GM23338 (cell line): ENCODE measurements at regions not wholly inside any gene's neighbourhood (a gene's known extent, or its start where the extent isn't known, plus 50 kb on each side); places are given as distances from the start of the nearest gene placed in this dataset.

Experiments used
- EZH2 ChIP-seq: fragments of 200-600 bp; sonication (generic); IDR thresholded peaks from one replicate; pipeline ENCODE4 v1.8.0; 2017; ENCODE audit warnings: antibody characterized with exemption, mild to moderate bottlenecking, low read depth; ENCODE audit not compliant: unreplicated experiment
- EZH2phosphoT487 ChIP-seq: fragments of 200-600 bp; sonication (generic); IDR thresholded peaks from one replicate; pipeline ENCODE4 v1.8.1; 2018; ENCODE audit warnings: antibody characterized with exemption; ENCODE audit not compliant: unreplicated experiment
- JUNB ChIP-seq: IDR thresholded peaks from one replicate; pipeline ENCODE4 v1.6.1; 2016; ENCODE audit warnings: antibody characterized with exemption; ENCODE audit not compliant: unreplicated experiment
- POLR2AphosphoS5 ChIP-seq: IDR thresholded peaks from 2 replicates; pipeline ENCODE4 v1.6.1; 2016; ENCODE audit warnings: antibody characterized with exemption, low read depth
- TF ChIP-seq, protein P1 (sequence below), 2 experiments: fragments of 200-600 bp in 1 of 2; sonication (generic) in 1 of 2; conservative IDR thresholded peaks; 2 replicates each; pipeline versions ENCODE4 v1.5.1 to v1.6.1; 2016 to 2017; ENCODE audit warnings: antibody characterized with exemption in 2 of 2, low read depth in 2 of 2, mild to moderate bottlenecking in 2 of 2, moderate library complexity in 1 of 2
- TF ChIP-seq, protein P2 (sequence below): IDR thresholded peaks from one replicate; pipeline ENCODE4 v1.6.1; 2018; ENCODE audit warnings: antibody characterized with exemption; ENCODE audit not compliant: unreplicated experiment

DNA sequence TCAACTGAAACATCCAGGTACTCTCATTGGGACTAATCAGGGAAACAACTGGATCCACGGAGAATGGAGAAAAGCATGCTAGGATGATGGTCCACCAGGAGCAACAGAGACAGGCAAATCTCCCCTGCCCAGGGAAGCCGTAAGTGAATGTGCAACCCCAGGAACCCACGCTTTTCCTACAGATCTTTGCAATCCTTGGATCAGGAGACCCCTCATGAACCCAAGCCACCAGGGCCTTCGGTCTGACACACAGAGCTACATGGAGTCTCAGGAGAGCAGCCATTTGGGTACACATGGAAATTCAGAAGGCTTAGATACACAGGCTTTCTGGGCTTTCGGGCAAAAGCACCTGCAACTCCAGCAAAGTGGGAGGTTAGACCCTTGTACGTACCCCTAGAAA is 122.1 kb upstream of the PTCHD4 start:
- TF ChIP-seq, protein P1, sequence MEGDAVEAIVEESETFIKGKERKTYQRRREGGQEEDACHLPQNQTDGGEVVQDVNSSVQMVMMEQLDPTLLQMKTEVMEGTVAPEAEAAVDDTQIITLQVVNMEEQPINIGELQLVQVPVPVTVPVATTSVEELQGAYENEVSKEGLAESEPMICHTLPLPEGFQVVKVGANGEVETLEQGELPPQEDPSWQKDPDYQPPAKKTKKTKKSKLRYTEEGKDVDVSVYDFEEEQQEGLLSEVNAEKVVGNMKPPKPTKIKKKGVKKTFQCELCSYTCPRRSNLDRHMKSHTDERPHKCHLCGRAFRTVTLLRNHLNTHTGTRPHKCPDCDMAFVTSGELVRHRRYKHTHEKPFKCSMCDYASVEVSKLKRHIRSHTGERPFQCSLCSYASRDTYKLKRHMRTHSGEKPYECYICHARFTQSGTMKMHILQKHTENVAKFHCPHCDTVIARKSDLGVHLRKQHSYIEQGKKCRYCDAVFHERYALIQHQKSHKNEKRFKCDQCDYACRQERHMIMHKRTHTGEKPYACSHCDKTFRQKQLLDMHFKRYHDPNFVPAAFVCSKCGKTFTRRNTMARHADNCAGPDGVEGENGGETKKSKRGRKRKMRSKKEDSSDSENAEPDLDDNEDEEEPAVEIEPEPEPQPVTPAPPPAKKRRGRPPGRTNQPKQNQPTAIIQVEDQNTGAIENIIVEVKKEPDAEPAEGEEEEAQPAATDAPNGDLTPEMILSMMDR (conservative IDR thresholded peaks at IDR 0.05; ENCODE audit: low read depth in 2 of 2), result no peak
- TF ChIP-seq EZH2, result no peak
- no peak for TF ChIP-seq POLR2AphosphoS5
- no peak for TF ChIP-seq EZH2phosphoT487
- TF ChIP-seq, protein P2, sequence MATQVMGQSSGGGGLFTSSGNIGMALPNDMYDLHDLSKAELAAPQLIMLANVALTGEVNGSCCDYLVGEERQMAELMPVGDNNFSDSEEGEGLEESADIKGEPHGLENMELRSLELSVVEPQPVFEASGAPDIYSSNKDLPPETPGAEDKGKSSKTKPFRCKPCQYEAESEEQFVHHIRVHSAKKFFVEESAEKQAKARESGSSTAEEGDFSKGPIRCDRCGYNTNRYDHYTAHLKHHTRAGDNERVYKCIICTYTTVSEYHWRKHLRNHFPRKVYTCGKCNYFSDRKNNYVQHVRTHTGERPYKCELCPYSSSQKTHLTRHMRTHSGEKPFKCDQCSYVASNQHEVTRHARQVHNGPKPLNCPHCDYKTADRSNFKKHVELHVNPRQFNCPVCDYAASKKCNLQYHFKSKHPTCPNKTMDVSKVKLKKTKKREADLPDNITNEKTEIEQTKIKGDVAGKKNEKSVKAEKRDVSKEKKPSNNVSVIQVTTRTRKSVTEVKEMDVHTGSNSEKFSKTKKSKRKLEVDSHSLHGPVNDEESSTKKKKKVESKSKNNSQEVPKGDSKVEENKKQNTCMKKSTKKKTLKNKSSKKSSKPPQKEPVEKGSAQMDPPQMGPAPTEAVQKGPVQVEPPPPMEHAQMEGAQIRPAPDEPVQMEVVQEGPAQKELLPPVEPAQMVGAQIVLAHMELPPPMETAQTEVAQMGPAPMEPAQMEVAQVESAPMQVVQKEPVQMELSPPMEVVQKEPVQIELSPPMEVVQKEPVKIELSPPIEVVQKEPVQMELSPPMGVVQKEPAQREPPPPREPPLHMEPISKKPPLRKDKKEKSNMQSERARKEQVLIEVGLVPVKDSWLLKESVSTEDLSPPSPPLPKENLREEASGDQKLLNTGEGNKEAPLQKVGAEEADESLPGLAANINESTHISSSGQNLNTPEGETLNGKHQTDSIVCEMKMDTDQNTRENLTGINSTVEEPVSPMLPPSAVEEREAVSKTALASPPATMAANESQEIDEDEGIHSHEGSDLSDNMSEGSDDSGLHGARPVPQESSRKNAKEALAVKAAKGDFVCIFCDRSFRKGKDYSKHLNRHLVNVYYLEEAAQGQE, result no peak
- no peak for TF ChIP-seq JUNB
